ENCODE measurements at regions not wholly inside any gene's neighbourhood (a gene's known extent, or its start where the extent isn't known, plus 50 kb on each side); places are given as distances from the start of the nearest gene placed in this dataset.

GRCh38 chr6:40695750-40696415 is 108.7 kb upstream of the LRFN2 start:
- H2AFZ ChIP-seq (ENCODE audit: low read length): no peak overlapping the region
- H3K9me2 ChIP-seq (ENCODE audit: low read depth, low read length): no peaks in the 10 kb centered on the region
- H3K36me3 ChIP-seq (ENCODE audit: insufficient read depth, low read length): no peaks in the 10 kb centered on the region
- no peak overlapping the region for H3K27ac ChIP-seq (ENCODE audit: low read depth, low read length, poor library complexity, severe bottlenecking)
- H3K27me3 ChIP-seq (ENCODE audit: insufficient read depth, low read length): no peaks in the 10 kb centered on the region
- H3K9me3 ChIP-seq (ENCODE audit: low read length): no peaks in the 10 kb centered on the region
- no peaks in the 10 kb centered on the region for H3K4me1 ChIP-seq (ENCODE audit: insufficient read depth, low read length, severe bottlenecking)
- TF ChIP-seq EZH2 (IDR thresholded peaks at IDR 0.05; ENCODE audit: borderline replicate concordance, low read length) (no peak), CTCF (IDR thresholded peaks at IDR 0.05; ENCODE audit: low read length) (no peak)
- no peaks in the 10 kb centered on the region for H4K20me1 ChIP-seq (ENCODE audit: insufficient read depth, low read length)
- no peaks in the 10 kb centered on the region for H3F3A ChIP-seq (ENCODE audit: insufficient read depth, low read length)
- no peak overlapping the region for H3K9ac ChIP-seq (ENCODE audit: low read length)
- no peak overlapping the region for H3K4me2 ChIP-seq (ENCODE audit: low read length)
- no peak overlapping the region for H3K4me3 ChIP-seq (ENCODE audit: low read depth, low read length, poor library complexity, severe bottlenecking)
- H3K79me2 ChIP-seq (ENCODE audit: insufficient read depth, low read length): no peaks in the 10 kb centered on the region

GRCh38 chr6:40695114-40695513 is 108.0 kb upstream of the LRFN2 start:
- H4K20me1 ChIP-seq (ENCODE audit: insufficient read depth, low read length): no peaks in the 10 kb centered on the region
- no peaks in the 10 kb centered on the region for H3K9me3 ChIP-seq (ENCODE audit: low read length)
- H3K27ac ChIP-seq (ENCODE audit: low read depth, low read length, poor library complexity, severe bottlenecking): no peak overlapping the region
- H3K4me2 ChIP-seq (ENCODE audit: low read length): no peak overlapping the region
- TF ChIP-seq EZH2 (IDR thresholded peaks at IDR 0.05; ENCODE audit: borderline replicate concordance, low read length): no peak
- TF ChIP-seq CTCF (IDR thresholded peaks at IDR 0.05; ENCODE audit: low read length): no peak
- H2AFZ ChIP-seq (ENCODE audit: low read length): no peak overlapping the region
- H3K79me2 ChIP-seq (ENCODE audit: insufficient read depth, low read length): no peaks in the 10 kb centered on the region
- no peaks in the 10 kb centered on the region for H3F3A ChIP-seq (ENCODE audit: insufficient read depth, low read length)
- no peaks in the 10 kb centered on the region for H3K9me2 ChIP-seq (ENCODE audit: low read depth, low read length)
- no peak overlapping the region for H3K9ac ChIP-seq (ENCODE audit: low read length)
- H3K27me3 ChIP-seq (ENCODE audit: insufficient read depth, low read length): no peaks in the 10 kb centered on the region
- no peaks in the 10 kb centered on the region for H3K4me1 ChIP-seq (ENCODE audit: insufficient read depth, low read length, severe bottlenecking)
- H3K36me3 ChIP-seq (ENCODE audit: insufficient read depth, low read length): no peaks in the 10 kb centered on the region
- no peak overlapping the region for H3K4me3 ChIP-seq (ENCODE audit: low read depth, low read length, poor library complexity, severe bottlenecking)

- Histone ChIP-seq H3K27me3 (ENCODE audit: insufficient read depth, low read length) (no peaks in the 10 kb centered on the region), H3K9ac (ENCODE audit: low read length) (no peak overlapping the region), H4K20me1 (ENCODE audit: insufficient read depth, low read length) (no peaks in the 10 kb centered on the region), H3K9me2 (ENCODE audit: low read depth, low read length) (no peaks in the 10 kb centered on the region), H2AFZ (ENCODE audit: low read length) (no peak overlapping the region), H3K4me3 (ENCODE audit: low read depth, low read length, poor library complexity, severe bottlenecking) (no peak overlapping the region), H3K9me3 (ENCODE audit: low read length) (no peaks in the 10 kb centered on the region), H3F3A (ENCODE audit: insufficient read depth, low read length) (no peaks in the 10 kb centered on the region), H3K27ac (ENCODE audit: low read depth, low read length, poor library complexity, severe bottlenecking) (no peak overlapping the region), H3K36me3 (ENCODE audit: insufficient read depth, low read length) (no peaks in the 10 kb centered on the region), H3K4me2 (ENCODE audit: low read length) (no peak overlapping the region), H3K79me2 (ENCODE audit: insufficient read depth, low read length) (no peaks in the 10 kb centered on the region), H3K4me1 (ENCODE audit: insufficient read depth, low read length, severe bottlenecking) (no peaks in the 10 kb centered on the region)
- TF ChIP-seq EZH2 (IDR thresholded peaks at IDR 0.05; ENCODE audit: borderline replicate concordance, low read length) (no peak), CTCF (IDR thresholded peaks at IDR 0.05; ENCODE audit: low read length) (no peak)
Observed at GRCh38 chr6:40693768-40694167, 106.6 kb upstream of the LRFN2 start.
